ENCODE measurements at regions not wholly inside any gene's neighbourhood (a gene's known extent, or its start where the extent isn't known, plus 50 kb on each side); places are given as distances from the start of the nearest gene placed in this dataset.

GRCh38 chr9:115445655-115446054, 327.7 kb upstream of the TNC start:
- no peak overlapping the region for H3K4me3 ChIP-seq (ENCODE audit: low read depth in 2 of 2, low read length in 2 of 2)
- H3K27me3 ChIP-seq (ENCODE audit: control insufficient read depth, insufficient read depth, low read length) = no peaks in the 10 kb centered on the region
- no peaks in the 10 kb centered on the region for H3K4me1 ChIP-seq (ENCODE audit: control insufficient read depth, insufficient read depth, low read length)
- H3K36me3 ChIP-seq (ENCODE audit: control insufficient read depth, insufficient read depth, low read length) = no peaks in the 10 kb centered on the region
- TF ChIP-seq POLR2AphosphoS5 (IDR thresholded peaks at IDR 0.05; ENCODE audit: low read depth, low read length) (no peak), REST (IDR thresholded peaks at IDR 0.05; ENCODE audit: insufficient read depth in 1 of 2, low read depth in 2 of 2, low read length in 1 of 2) (no peak), SIN3A (IDR thresholded peaks at IDR 0.05; ENCODE audit: borderline replicate concordance, insufficient read depth, low read depth, low read length) (no peak), TCF7L2 (IDR thresholded peaks at IDR 0.05; ENCODE audit: low read depth, low read length) (no peak), CTCF (IDR thresholded peaks at IDR 0.05) (no peak)
- H3K9me3 ChIP-seq (ENCODE audit: control insufficient read depth, insufficient read depth, low read depth, low read length) = no peaks in the 10 kb centered on the region
- intact Hi-C loops (cut with micrococcal nuclease; ENCODE audit: unreplicated experiment) = no loop called here
- in situ Hi-C loops (cut with HindIII; ENCODE audit: low pct_unique_long_range_greater_than_20kb, low sequenced_read_pairs) = no loop called here
- no peak for DNase-seq (ENCODE audit: low read depth, low spot score)
- H3K27ac ChIP-seq (ENCODE audit: low read length) = no peak overlapping the region
- ChIA-PET CTCF (no interaction called here), POLR2A (no interaction called here)
- no peak for ATAC-seq
- no TSS peak for BruUV-seq (replicated peaks)

GRCh38 chr9:115456515-115456914, 338.6 kb upstream of the TNC start:
- POLR2A ChIA-PET = no interaction called here
- no peak for ATAC-seq

More at GRCh38 chr9:115456515-115456914, 338.6 kb upstream of the TNC start:
- Histone ChIP-seq H3K4me3 (ENCODE audit: low read depth in 2 of 2, low read length in 2 of 2) (no peak overlapping the region), H3K36me3 (ENCODE audit: control insufficient read depth, insufficient read depth, low read length) (no peaks in the 10 kb centered on the region), H3K27me3 (ENCODE audit: control insufficient read depth, insufficient read depth, low read length) (no peaks in the 10 kb centered on the region), H3K27ac (ENCODE audit: low read length) (no peak overlapping the region), H3K4me1 (ENCODE audit: control insufficient read depth, insufficient read depth, low read length) (no peaks in the 10 kb centered on the region), H3K9me3 (ENCODE audit: control insufficient read depth, insufficient read depth, low read depth, low read length) (no peaks in the 10 kb centered on the region)
- no peak for TF ChIP-seq TCF7L2 (IDR thresholded peaks at IDR 0.05; ENCODE audit: low read depth, low read length)
- no peak for TF ChIP-seq REST (IDR thresholded peaks at IDR 0.05; ENCODE audit: insufficient read depth in 1 of 2, low read depth in 2 of 2, low read length in 1 of 2)
- in situ Hi-C loops (cut with HindIII; ENCODE audit: low pct_unique_long_range_greater_than_20kb, low sequenced_read_pairs) = no loop called here
- no peak for DNase-seq (ENCODE audit: low read depth, low spot score)
- intact Hi-C loops (cut with micrococcal nuclease; ENCODE audit: unreplicated experiment) = no loop called here
- BruUV-seq (replicated peaks) = no TSS peak
- CTCF ChIA-PET = no interaction called here
